IMR-90 (cell line): ENCODE measurements at regions not wholly inside any gene's neighbourhood (a gene's known extent, or its start where the extent isn't known, plus 50 kb on each side); places are given as distances from the start of the nearest gene placed in this dataset.

Experiments used
- CEBPB ChIP-seq: IDR thresholded peaks from 2 replicates; pipeline ENCODE4 v1.6.1; 2012; ENCODE audit warnings: low read depth, low read length, improper control_type of control experiment
- CTCF ChIP-seq: conservative IDR thresholded peaks from 2 replicates; pipeline ENCODE4 v1.5.1; 2012; ENCODE audit warnings: mild to moderate bottlenecking, low read depth, low read length, improper control_type of control experiment
- POLR2A ChIP-seq: IDR thresholded peaks from 2 replicates; pipeline ENCODE4 v1.6.1; 2012; ENCODE audit warnings: mild to moderate bottlenecking, low read depth, low read length
- SMC3 ChIP-seq: fragments of 150-350 bp; IDR thresholded peaks from 2 replicates; pipeline ENCODE4 v1.6.1; 2016; ENCODE audit warnings: low read depth, mild to moderate bottlenecking, antibody characterized with exemption, low read length, moderate library complexity
- USF2 ChIP-seq: fragments of 150-350 bp; IDR thresholded peaks from 2 replicates; pipeline ENCODE4 v1.6.1; 2017; ENCODE audit warnings: mild to moderate bottlenecking, antibody characterized with exemption, low read length, low read depth

- TF ChIP-seq POLR2A (no peak), SMC3 (no peak), CTCF (no peak), CEBPB (no peak), USF2 (no peak)
These were observed 128.8 kb upstream of the ARGLU1 start for GRCh38 chr13:106696719-106697118.
